ENCODE measurements at regions not wholly inside any gene's neighbourhood (a gene's known extent, or its start where the extent isn't known, plus 50 kb on each side); places are given as distances from the start of the nearest gene placed in this dataset.

- Histone ChIP-seq H3K27ac (ENCODE audit: insufficient read depth, low read length) (no peak overlapping the region), H3K23ac (ENCODE audit: low read depth, low read length) (no peak overlapping the region), H3K14ac (replicated peaks; ENCODE audit: low read depth, low read length) (no peak overlapping the region), H3K4me3 (ENCODE audit: insufficient read depth, low read depth, low read length) (no peak overlapping the region), H3K4me2 (ENCODE audit: low read depth, low read length) (no peak overlapping the region), H2BK15ac (ENCODE audit: low read depth, low read length) (no peak overlapping the region), H4K91ac (ENCODE audit: insufficient read depth, low read depth, low read length) (no peak overlapping the region), H2AK9ac (replicated peaks; ENCODE audit: low read depth, low read length, poor library complexity) (no peak overlapping the region), H2BK120ac (ENCODE audit: low read depth, low read length) (no peak overlapping the region), H3K36me3 (ENCODE audit: control insufficient read depth, insufficient read depth, low read length) (no peaks in the 10 kb centered on the region), H3K56ac (ENCODE audit: extremely low read depth, insufficient read depth, low read length) (no peak overlapping the region), H3K79me1 (ENCODE audit: low read depth in 1 of 2, low read length in 2 of 2) (no peaks in the 10 kb centered on the region), H3K4me1 (ENCODE audit: control insufficient read depth, insufficient read depth, low read length) (peaks cover 8% of the 10 kb centered on the region; the same call in 1 of the 2 replicates), H3K4ac (ENCODE audit: low read depth, low read length) (no peak overlapping the region), H2AFZ (replicated peaks; ENCODE audit: low read length, poor library complexity) (no peak overlapping the region), H4K5ac (ENCODE audit: low read depth, low read length) (no peak overlapping the region), H3K9me1 (ENCODE audit: insufficient read depth, low read length) (no peaks in the 10 kb centered on the region), H4K8ac (ENCODE audit: low read depth in 2 of 2, low read length in 2 of 2) (no peak overlapping the region), H3K18ac (ENCODE audit: low read depth, low read length) (no peak overlapping the region), H2BK5ac (ENCODE audit: low read depth, low read length, poor library complexity, severe bottlenecking) (no peak overlapping the region), H3K9ac (ENCODE audit: low read depth, low read length) (no peak overlapping the region), H3K27me3 (ENCODE audit: control insufficient read depth, insufficient read depth, low read length) (no peaks in the 10 kb centered on the region; the same call in 1 of the 2 replicates), H3K9me3 (ENCODE audit: control insufficient read depth, insufficient read depth, low read length) (peaks cover 3% of the 10 kb centered on the region; the same call in 1 of the 2 replicates), H4K20me1 (ENCODE audit: insufficient read depth, low read length) (no peaks in the 10 kb centered on the region), H2BK20ac (ENCODE audit: low read depth, low read length) (no peak overlapping the region), H2AK5ac (ENCODE audit: low read depth, low read length) (no peak overlapping the region)
- dilution Hi-C loops (cut with HindIII; ENCODE audit: low sequenced_read_pairs, unreplicated experiment) (no loop called here), intact Hi-C loops (cut with micrococcal nuclease) (no loop called here), in situ Hi-C loops (cut with MboI; ENCODE audit: low sequenced_read_pairs) (no loop called here)
- TF ChIP-seq CEBPB (IDR thresholded peaks at IDR 0.05; ENCODE audit: low read depth, low read length): no peak
- no peak for TF ChIP-seq POLR2A (IDR thresholded peaks at IDR 0.05; ENCODE audit: low read depth, low read length)
- no peak for TF ChIP-seq NFE2L2 (IDR thresholded peaks at IDR 0.05; ENCODE audit: low read depth, low read length)
- no peak for TF ChIP-seq RFX5 (IDR thresholded peaks at IDR 0.05; ENCODE audit: low read depth, low read length)
- no peak for TF ChIP-seq FOS (IDR thresholded peaks at IDR 0.05; ENCODE audit: low read depth, low read length)
- TF ChIP-seq ELK1 (IDR thresholded peaks at IDR 0.05; ENCODE audit: borderline replicate concordance, low read depth, low read length): no peak
- no peak for TF ChIP-seq BHLHE40 (IDR thresholded peaks at IDR 0.05; ENCODE audit: low read depth, low read length)
- no peak for TF ChIP-seq RAD21 (IDR thresholded peaks at IDR 0.05; ENCODE audit: low read length)
- no peak for TF ChIP-seq CTCF (conservative IDR thresholded peaks at IDR 0.05; ENCODE audit: low read depth, low read length)
- no peak for TF ChIP-seq MXI1 (IDR thresholded peaks at IDR 0.05; ENCODE audit: borderline replicate concordance, low read depth, low read length)
- no peak for TF ChIP-seq MAZ (IDR thresholded peaks at IDR 0.05; ENCODE audit: borderline replicate concordance, low read depth, low read length)
- POLR2A ChIA-PET (ENCODE audit: unreplicated experiment): interaction anchor here (0.8 kb wide), 1 partner anchor 137 kb away, joined by 3 read pairs; no protein-coding TSS in a partner anchor
- no peak for DNase-seq
- ATAC-seq (ENCODE audit: low read depth): no peak
- WGBS, 2 experiments (ENCODE audit: extremely low coverage in 2 of 2, insufficient read length in 1 of 2): 83% methylated on average over 1 of the region's 1 CpG; no CpG with 5 or more reads in 1 of the 2 experiments
- no TSS peak for BruUV-seq (replicated peaks)
- CTCF ChIA-PET: no interaction called here
These were observed 133.6 kb upstream of the BMP4 start for GRCh38 chr14:54090274-54090673.
